Natural killer cell (primary cell): ENCODE measurements at regions not wholly inside any gene's neighbourhood (a gene's known extent, or its start where the extent isn't known, plus 50 kb on each side); places are given as distances from the start of the nearest gene placed in this dataset.

ENCODE experiments used
- ATAC-seq, 3 donors: fragments of 150-1000 bp in 2 of 3; fragments of 200-7000 bp in 1 of 3; cut with Tn5 transposase; 1 replicate in 1 of 3; 2 replicates in 2 of 3; pipeline ENCODE4 v1.10.0; 2021; ENCODE audit warnings: mild to moderate bottlenecking in 2 of 3, moderate library complexity in 2 of 3
- DNase-seq, 2 donors: peaks; one replicate each; pipeline versions ENCODE4 v3.0.0 to v3.0.0-alpha.2; 2013 to 2021; ENCODE audit warnings: mixed read lengths in 1 of 2
- H3K27ac ChIP-seq: one replicate; pipeline ENCODE4 v1.5.1; 2013; ENCODE audit warnings: mild to moderate bottlenecking, low read length
- H3K27me3 ChIP-seq: one replicate; pipeline ENCODE4 v1.6.1; 2013; ENCODE audit warnings: low read length; ENCODE audit not compliant: control insufficient read depth, insufficient read depth
- H3K36me3 ChIP-seq: one replicate; pipeline ENCODE4 v1.6.1; 2013; ENCODE audit warnings: low read length; ENCODE audit not compliant: control insufficient read depth, insufficient read depth
- H3K4me1 ChIP-seq: one replicate; pipeline ENCODE4 v1.6.1; 2013; ENCODE audit warnings: low read length; ENCODE audit not compliant: control insufficient read depth, insufficient read depth
- H3K4me3 ChIP-seq: one replicate; pipeline ENCODE4 v1.5.1; 2013; ENCODE audit warnings: low read length
- H3K9me3 ChIP-seq: one replicate; pipeline ENCODE4 v1.6.1; 2013; ENCODE audit warnings: low read length; ENCODE audit not compliant: control insufficient read depth, insufficient read depth
- H3K27ac Mint-ChIP-seq, 2 donors: one replicate each; pipeline ENCODE4 v1.8.0; 2022; ENCODE audit warnings: mild to moderate bottlenecking in 2 of 2, mixed read lengths in 2 of 2, moderate library complexity in 1 of 2
- H3K27me3 Mint-ChIP-seq, 2 donors: one replicate each; pipeline ENCODE4 v1.8.0; 2022; ENCODE audit warnings: low read depth in 2 of 2, mixed read lengths in 2 of 2
- H3K36me3 Mint-ChIP-seq: one replicate; pipeline ENCODE4 v1.8.0; 2022; ENCODE audit warnings: mixed read lengths
- H3K4me1 Mint-ChIP-seq, 2 donors: one replicate each; pipeline ENCODE4 v1.8.0; 2022; ENCODE audit warnings: mixed read lengths in 2 of 2
- H3K4me3 Mint-ChIP-seq: one replicate; pipeline ENCODE4 v1.8.0; 2022; ENCODE audit warnings: mild to moderate bottlenecking, moderate library complexity, mixed read lengths
- H3K9me3 Mint-ChIP-seq, 2 donors: one replicate each; pipeline ENCODE4 v1.8.0; 2022; ENCODE audit warnings: mixed read lengths in 2 of 2
- WGBS: methylation state at CpG from one replicate; pipeline ENCODE4 v1.1.7; 2013; ENCODE audit warnings: missing lambda C conversion rate; ENCODE audit not compliant: insufficient coverage; 5-methylcytosine and 5-hydroxymethylcytosine counted together
- intact Hi-C: fragments of 100-400 bp; cut with micrococcal nuclease; formaldehyde crosslinking; loops from one replicate; pipeline ENCODE4 v1.14.2; 2022
- TF ChIP-seq, protein P1 (sequence below): fragments of 200-600 bp; IDR thresholded peaks from one replicate; pipeline ENCODE4 v1.8.0; 2022; ENCODE audit warnings: antibody characterized with exemption

DNA sequence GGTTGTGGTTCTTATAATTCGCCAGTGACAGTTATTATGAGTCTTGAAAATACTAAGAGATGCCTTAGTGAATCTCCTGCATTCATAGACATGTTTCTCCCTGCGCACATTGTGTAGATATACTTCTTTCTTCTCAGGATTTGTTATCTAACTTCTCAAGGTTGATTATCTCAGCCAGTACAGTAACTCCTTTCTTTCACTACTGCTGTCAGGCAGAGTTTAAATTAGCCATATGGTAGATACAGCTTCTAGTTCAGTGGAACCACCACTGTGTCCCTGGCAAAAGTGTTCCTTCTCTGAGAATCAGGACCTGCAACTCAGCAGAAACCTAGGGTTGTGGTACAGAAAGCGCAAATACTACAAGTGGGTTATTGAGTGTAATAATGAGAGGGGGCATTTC lies 175.0 kb upstream of the SGO1 start:
- TF ChIP-seq, protein P1, sequence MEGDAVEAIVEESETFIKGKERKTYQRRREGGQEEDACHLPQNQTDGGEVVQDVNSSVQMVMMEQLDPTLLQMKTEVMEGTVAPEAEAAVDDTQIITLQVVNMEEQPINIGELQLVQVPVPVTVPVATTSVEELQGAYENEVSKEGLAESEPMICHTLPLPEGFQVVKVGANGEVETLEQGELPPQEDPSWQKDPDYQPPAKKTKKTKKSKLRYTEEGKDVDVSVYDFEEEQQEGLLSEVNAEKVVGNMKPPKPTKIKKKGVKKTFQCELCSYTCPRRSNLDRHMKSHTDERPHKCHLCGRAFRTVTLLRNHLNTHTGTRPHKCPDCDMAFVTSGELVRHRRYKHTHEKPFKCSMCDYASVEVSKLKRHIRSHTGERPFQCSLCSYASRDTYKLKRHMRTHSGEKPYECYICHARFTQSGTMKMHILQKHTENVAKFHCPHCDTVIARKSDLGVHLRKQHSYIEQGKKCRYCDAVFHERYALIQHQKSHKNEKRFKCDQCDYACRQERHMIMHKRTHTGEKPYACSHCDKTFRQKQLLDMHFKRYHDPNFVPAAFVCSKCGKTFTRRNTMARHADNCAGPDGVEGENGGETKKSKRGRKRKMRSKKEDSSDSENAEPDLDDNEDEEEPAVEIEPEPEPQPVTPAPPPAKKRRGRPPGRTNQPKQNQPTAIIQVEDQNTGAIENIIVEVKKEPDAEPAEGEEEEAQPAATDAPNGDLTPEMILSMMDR, result no peak
- no peak overlapping the region for H3K27ac ChIP-seq
- Mint-ChIP-seq H3K4me1 (no peaks in the 10 kb centered on the region), H3K9me3 (peaks cover 2 to 3% of the 10 kb centered on the region in 2 donors), H3K27ac (no peak overlapping the region), H3K36me3 (no peaks in the 10 kb centered on the region), H3K27me3 (no peaks in the 10 kb centered on the region), H3K4me3 (no peak overlapping the region)
- no peaks in the 10 kb centered on the region for H3K4me1 ChIP-seq
- 97% methylated on average over 3 of the region's 3 CpGs for WGBS
- DNase-seq, result no peak
- H3K9me3 ChIP-seq, result no peaks in the 10 kb centered on the region
- H3K4me3 ChIP-seq, result no peak overlapping the region
- no peaks in the 10 kb centered on the region for H3K36me3 ChIP-seq
- no peak for ATAC-seq
- no peaks in the 10 kb centered on the region for H3K27me3 ChIP-seq
- intact Hi-C loops, result no loop called here

GRCh38 chr3:20353286-20353685 lies 167.3 kb upstream of the SGO1 start:
- Histone ChIP-seq H3K9me3 (no peaks in the 10 kb centered on the region), H3K4me3 (no peak overlapping the region), H3K4me1 (no peaks in the 10 kb centered on the region), H3K27ac (no peak overlapping the region), H3K36me3 (no peaks in the 10 kb centered on the region), H3K27me3 (no peaks in the 10 kb centered on the region)
- WGBS, result no CpG with 5 or more reads among the region's 1 CpG
- peaks cover 1 to 2% of the 10 kb centered on the region in 2 donors for H3K9me3 Mint-ChIP-seq
- TF ChIP-seq, protein P1, result no peak
- ATAC-seq, result no peak
- no peaks in the 10 kb centered on the region for H3K27me3 Mint-ChIP-seq
- H3K4me1 Mint-ChIP-seq, result no peaks in the 10 kb centered on the region
- intact Hi-C loops, result no loop called here
- no peak overlapping the region for H3K27ac Mint-ChIP-seq
- H3K4me3 Mint-ChIP-seq, result no peak overlapping the region
- no peak for DNase-seq
- no peaks in the 10 kb centered on the region for H3K36me3 Mint-ChIP-seq

DNA sequence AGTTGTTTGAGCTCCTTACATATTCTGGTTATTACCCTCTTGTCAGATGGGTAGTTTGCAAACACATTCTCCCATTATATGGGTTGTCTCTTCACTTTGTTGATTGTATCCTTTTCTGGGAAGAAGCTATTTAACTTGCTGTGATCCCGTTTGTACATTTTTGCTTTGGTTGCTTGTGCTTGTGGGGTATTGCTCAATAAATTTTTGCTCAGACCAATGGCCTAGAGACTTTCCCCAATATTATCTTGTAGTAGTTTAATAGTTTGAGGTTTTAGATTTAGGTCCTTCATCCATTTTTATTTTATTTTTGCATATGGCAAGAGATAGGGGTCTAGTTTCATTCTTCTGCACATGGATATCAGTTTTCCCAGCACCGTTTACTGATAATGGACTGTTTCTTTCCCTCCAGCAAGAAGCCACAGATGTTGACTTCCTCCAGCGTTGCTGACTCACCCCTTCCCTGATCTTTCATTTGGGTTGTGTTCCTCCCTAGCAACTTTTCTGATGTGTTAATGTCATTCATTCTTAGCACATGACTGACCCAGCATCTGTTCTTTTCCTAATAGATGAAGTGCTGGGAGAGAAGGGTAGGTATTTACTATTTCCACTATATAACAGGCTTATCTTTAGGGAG lies 166.7 kb upstream of the SGO1 start:
- H3K27ac ChIP-seq, result no peak overlapping the region
- no peak for ATAC-seq
- no peak overlapping the region for H3K4me3 ChIP-seq
- no peaks in the 10 kb centered on the region for H3K4me1 ChIP-seq
- no peak overlapping the region for H3K27ac Mint-ChIP-seq
- H3K9me3 Mint-ChIP-seq, result peaks cover 0 to 2% of the 10 kb centered on the region in 2 donors
- H3K4me1 Mint-ChIP-seq, result no peaks in the 10 kb centered on the region
- H3K27me3 Mint-ChIP-seq, result no peaks in the 10 kb centered on the region
- DNase-seq, result no peak
- H3K4me3 Mint-ChIP-seq, result no peak overlapping the region
- H3K36me3 ChIP-seq, result no peaks in the 10 kb centered on the region
- TF ChIP-seq, protein P1, result no peak
- H3K36me3 Mint-ChIP-seq, result no peaks in the 10 kb centered on the region
- no peaks in the 10 kb centered on the region for H3K27me3 ChIP-seq
- whole genome bisulfite sequencing, result 48% methylated on average over 2 of the region's 3 CpGs
- intact Hi-C loops, result no loop called here
- H3K9me3 ChIP-seq, result no peaks in the 10 kb centered on the region

DNA sequence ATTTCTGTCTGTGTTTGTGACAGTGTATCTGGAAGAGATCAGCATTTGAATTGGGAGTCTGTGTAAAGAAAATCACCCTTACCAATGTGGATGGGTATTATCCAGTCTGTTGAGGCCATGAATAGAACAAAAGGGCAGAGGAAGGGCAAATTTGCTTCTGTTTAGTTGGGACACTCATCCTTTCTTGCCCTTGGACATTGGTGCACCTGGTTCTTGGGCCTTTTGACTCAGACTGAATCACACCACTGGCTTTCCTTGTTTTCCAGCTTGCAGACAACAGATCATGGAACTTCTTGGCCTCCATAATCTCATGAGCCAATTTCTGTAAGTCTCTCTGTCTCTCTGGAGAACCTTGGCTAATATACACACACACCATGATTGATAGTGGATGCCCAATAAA lies 164.4 kb upstream of the SGO1 start:
- H3K36me3 ChIP-seq, result no peaks in the 10 kb centered on the region
- intact Hi-C loops, result no loop called here
- ATAC-seq (no peak), DNase-seq (no peak)
- no peak overlapping the region for H3K27ac ChIP-seq
- Mint-ChIP-seq H3K4me3 (no peak overlapping the region), H3K9me3 (peaks cover 0 to 2% of the 10 kb centered on the region in 2 donors), H3K4me1 (no peaks in the 10 kb centered on the region), H3K27me3 (no peaks in the 10 kb centered on the region), H3K36me3 (no peaks in the 10 kb centered on the region), H3K27ac (no peak overlapping the region)
- H3K9me3 ChIP-seq, result no peaks in the 10 kb centered on the region
- no peak overlapping the region for H3K4me3 ChIP-seq
- H3K4me1 ChIP-seq, result no peaks in the 10 kb centered on the region
- TF ChIP-seq, protein P1, result no peak
- H3K27me3 ChIP-seq, result no peaks in the 10 kb centered on the region
